ENCODE measurements at regions not wholly inside any gene's neighbourhood (a gene's known extent, or its start where the extent isn't known, plus 50 kb on each side); places are given as distances from the start of the nearest gene placed in this dataset.

GRCh38 chr2:55986001-55986400, 62.4 kb upstream of the EFEMP1 start:
- TF ChIP-seq CTCF (IDR thresholded peaks at IDR 0.05) (no peak), EZH2 (IDR thresholded peaks at IDR 0.05; ENCODE audit: borderline replicate concordance, insufficient read depth, low read depth, low read length, poor library complexity, severe bottlenecking) (no peak)

All from B cell (primary cell).